OCI-LY1 (cell line): ENCODE measurements at regions not wholly inside any gene's neighbourhood (a gene's known extent, or its start where the extent isn't known, plus 50 kb on each side); places are given as distances from the start of the nearest gene placed in this dataset.

Experiments used
- H2AFZ ChIP-seq: fragments of 200-600 bp; sonication (generic), shearing (Covaris generic); 2 replicates; pipeline ENCODE4 v1.6.0; 2014; ENCODE audit warnings: antibody characterized with exemption, mild to moderate bottlenecking, low read length
- H3F3A ChIP-seq: fragments of 200-600 bp; sonication (generic), shearing (Covaris generic); 2 replicates; pipeline ENCODE4 v1.6.0; 2014; ENCODE audit warnings: mild to moderate bottlenecking, antibody characterized with exemption, low read length, moderate library complexity; ENCODE audit not compliant: insufficient read depth
- H3K27ac ChIP-seq: fragments of 200-600 bp; sonication (generic); 2 replicates; pipeline ENCODE4 v1.5.1; 2014; ENCODE audit warnings: low read length, mixed run types, mild to moderate bottlenecking, low read depth; ENCODE audit not compliant: poor library complexity, severe bottlenecking
- H3K27me3 ChIP-seq: fragments of 200-600 bp; sonication (generic); 2 replicates; pipeline ENCODE4 v1.6.0; 2014; ENCODE audit warnings: antibody characterized with exemption, mild to moderate bottlenecking, low read length, moderate library complexity; ENCODE audit not compliant: insufficient read depth
- H3K36me3 ChIP-seq: fragments of 200-600 bp; sonication (generic); 2 replicates; pipeline ENCODE4 v1.6.1; 2014; ENCODE audit warnings: mild to moderate bottlenecking, antibody characterized with exemption, low read length, moderate library complexity, mixed read lengths; ENCODE audit not compliant: insufficient read depth
- H3K4me1 ChIP-seq: fragments of 200-600 bp; sonication (generic); 2 replicates; pipeline ENCODE4 v1.5.1; 2014; ENCODE audit warnings: mild to moderate bottlenecking, low read length, moderate library complexity; ENCODE audit not compliant: insufficient read depth, severe bottlenecking
- H3K4me2 ChIP-seq: fragments of 200-600 bp; sonication (generic), shearing (Covaris generic); 2 replicates; pipeline ENCODE4 v1.6.1; 2014; ENCODE audit warnings: low read length
- H3K4me3 ChIP-seq: fragments of 200-600 bp; sonication (generic); 2 replicates; pipeline ENCODE4 v1.5.1; 2014; ENCODE audit warnings: low read length, low read depth, mild to moderate bottlenecking, mixed read lengths; ENCODE audit not compliant: poor library complexity, severe bottlenecking
- H3K79me2 ChIP-seq: fragments of 200-600 bp; shearing (Covaris generic); 2 replicates; pipeline ENCODE4 v1.6.1; 2016; ENCODE audit warnings: mixed run types, low read length, mixed read lengths; ENCODE audit not compliant: insufficient read depth
- H3K9ac ChIP-seq: fragments of 200-600 bp; sonication (generic), shearing (Covaris generic); 2 replicates; pipeline ENCODE4 v1.6.1; 2014; ENCODE audit warnings: mild to moderate bottlenecking, low read length, mixed read lengths
- H3K9me2 ChIP-seq: fragments of 200-600 bp; sonication (generic), shearing (Covaris generic); 2 replicates; pipeline ENCODE4 v1.6.1; 2014; ENCODE audit warnings: low read depth, mild to moderate bottlenecking, low read length, mixed read lengths
- H3K9me3 ChIP-seq: fragments of 200-600 bp; shearing (Covaris generic); 2 replicates; pipeline ENCODE4 v1.6.1; 2014; ENCODE audit warnings: low read length, mixed read lengths
- H4K20me1 ChIP-seq: fragments of 200-600 bp; sonication (generic), shearing (Covaris generic); 2 replicates; pipeline ENCODE4 v1.6.0; 2016; ENCODE audit warnings: mild to moderate bottlenecking, low read length; ENCODE audit not compliant: insufficient read depth
- CTCF ChIP-seq: fragments of 200-600 bp; sonication (generic), shearing (Covaris generic); IDR thresholded peaks from 2 replicates; pipeline ENCODE4 v1.5.1; 2017; ENCODE audit warnings: mild to moderate bottlenecking, antibody characterized with exemption, low read length, moderate library complexity, mixed read lengths
- EZH2 ChIP-seq: fragments of 200-600 bp; sonication (generic), shearing (Covaris generic); IDR thresholded peaks from 2 replicates; pipeline ENCODE4 v1.8.0; 2017; ENCODE audit warnings: borderline replicate concordance, mixed run types, mild to moderate bottlenecking, antibody characterized with exemption, low read length, moderate library complexity, mixed read lengths

- H3K4me2 ChIP-seq: no peak overlapping the region
- H3K79me2 ChIP-seq: no peaks in the 10 kb centered on the region
- no peak overlapping the region for H3K27ac ChIP-seq
- no peaks in the 10 kb centered on the region for H3K4me1 ChIP-seq
- no peaks in the 10 kb centered on the region for H3K9me2 ChIP-seq
- no peak overlapping the region for H3K9ac ChIP-seq
- H4K20me1 ChIP-seq: no peaks in the 10 kb centered on the region
- H3K4me3 ChIP-seq: no peak overlapping the region
- H3K36me3 ChIP-seq: no peaks in the 10 kb centered on the region
- no peak overlapping the region for H2AFZ ChIP-seq
- TF ChIP-seq EZH2: no peak
- TF ChIP-seq CTCF: no peak
- no peaks in the 10 kb centered on the region for H3K27me3 ChIP-seq
- H3F3A ChIP-seq: no peaks in the 10 kb centered on the region
- no peaks in the 10 kb centered on the region for H3K9me3 ChIP-seq
These were observed 753.5 kb upstream of the PKDCC start for GRCh38 chr2:41294331-41294730.

DNA sequence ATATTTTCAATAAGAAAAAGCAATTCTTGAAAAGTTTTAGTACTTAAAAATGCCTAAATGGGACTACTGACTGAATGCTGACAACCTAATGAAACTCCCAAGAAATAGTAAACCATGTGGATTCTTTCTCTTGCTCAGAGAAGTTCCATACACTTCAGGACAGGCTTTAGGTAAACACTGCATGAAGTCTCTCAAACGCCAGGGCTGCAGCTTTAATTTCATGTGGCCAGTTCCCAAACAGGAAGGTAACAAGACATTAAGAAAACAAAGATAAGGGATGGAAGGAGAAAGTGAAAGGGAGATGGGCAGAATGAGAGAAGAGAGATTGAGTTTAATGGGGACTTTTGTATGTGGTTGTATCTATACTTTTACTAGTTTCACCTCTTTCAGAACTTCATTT, 734.7 kb upstream of the PKDCC start:
- H3K9me2 ChIP-seq: no peaks in the 10 kb centered on the region
- H2AFZ ChIP-seq: no peak overlapping the region
- no peaks in the 10 kb centered on the region for H4K20me1 ChIP-seq
- H3F3A ChIP-seq: no peaks in the 10 kb centered on the region
- H3K9ac ChIP-seq: no peak overlapping the region
- no peak for TF ChIP-seq EZH2
- H3K27me3 ChIP-seq: no peaks in the 10 kb centered on the region
- no peaks in the 10 kb centered on the region for H3K4me1 ChIP-seq
- no peak overlapping the region for H3K27ac ChIP-seq
- no peak overlapping the region for H3K4me3 ChIP-seq
- H3K9me3 ChIP-seq: no peaks in the 10 kb centered on the region
- no peaks in the 10 kb centered on the region for H3K79me2 ChIP-seq
- H3K36me3 ChIP-seq: no peaks in the 10 kb centered on the region
- H3K4me2 ChIP-seq: no peak overlapping the region

DNA sequence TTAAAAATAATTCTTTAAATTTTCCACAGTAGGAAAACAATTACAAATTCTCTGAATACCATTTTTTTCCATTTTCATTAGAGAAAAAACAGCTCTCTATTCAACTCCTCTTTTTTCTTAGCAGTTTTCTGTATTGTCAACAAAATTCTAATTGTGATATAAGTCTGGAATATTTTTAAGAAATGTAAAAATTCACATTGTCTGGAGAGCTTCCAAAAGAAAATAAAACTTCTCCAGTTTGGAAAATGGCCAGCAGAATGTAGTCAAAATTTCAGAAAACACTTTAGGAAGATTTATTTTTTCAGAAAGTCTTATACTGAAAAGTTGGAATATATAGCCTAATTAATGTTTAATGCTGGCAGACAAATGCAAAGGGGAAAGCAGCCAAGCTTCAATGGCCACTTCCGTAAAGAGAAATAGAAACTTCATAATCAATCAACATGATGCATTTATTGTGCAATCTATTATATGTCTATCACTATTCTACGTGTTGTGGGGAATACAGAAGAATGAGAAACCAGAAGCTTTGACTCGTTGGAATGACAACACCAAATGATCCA, 733.2 kb upstream of the PKDCC start:
- Histone ChIP-seq H2AFZ (no peak overlapping the region), H3K4me1 (no peaks in the 10 kb centered on the region), H4K20me1 (no peaks in the 10 kb centered on the region), H3K36me3 (no peaks in the 10 kb centered on the region), H3K27ac (no peak overlapping the region), H3K9me2 (no peaks in the 10 kb centered on the region), H3F3A (no peaks in the 10 kb centered on the region), H3K9ac (no peak overlapping the region), H3K27me3 (no peaks in the 10 kb centered on the region), H3K79me2 (no peaks in the 10 kb centered on the region), H3K9me3 (no peaks in the 10 kb centered on the region), H3K4me3 (no peak overlapping the region), H3K4me2 (no peak overlapping the region)
- TF ChIP-seq CTCF (no peak), EZH2 (no peak)

- TF ChIP-seq EZH2 (no peak), CTCF (no peak)
- Histone ChIP-seq H3K4me1 (no peaks in the 10 kb centered on the region), H3K4me2 (no peak overlapping the region), H3K9ac (no peak overlapping the region), H3K9me3 (no peaks in the 10 kb centered on the region), H3K27ac (no peak overlapping the region), H3F3A (no peaks in the 10 kb centered on the region), H3K4me3 (no peak overlapping the region), H3K27me3 (no peaks in the 10 kb centered on the region), H4K20me1 (no peaks in the 10 kb centered on the region), H2AFZ (no peak overlapping the region), H3K36me3 (no peaks in the 10 kb centered on the region), H3K9me2 (no peaks in the 10 kb centered on the region), H3K79me2 (no peaks in the 10 kb centered on the region)
These were observed 728.4 kb upstream of the PKDCC start for GRCh38 chr2:41319437-41319836.
